ENCODE measurements at regions not wholly inside any gene's neighbourhood (a gene's known extent, or its start where the extent isn't known, plus 50 kb on each side); places are given as distances from the start of the nearest gene placed in this dataset.
"Not testable (repeated sequence)": the region's sequence is repeated elsewhere in the genome, so short reads cannot be mapped to it uniquely, and the experiment has no call there.

DNA sequence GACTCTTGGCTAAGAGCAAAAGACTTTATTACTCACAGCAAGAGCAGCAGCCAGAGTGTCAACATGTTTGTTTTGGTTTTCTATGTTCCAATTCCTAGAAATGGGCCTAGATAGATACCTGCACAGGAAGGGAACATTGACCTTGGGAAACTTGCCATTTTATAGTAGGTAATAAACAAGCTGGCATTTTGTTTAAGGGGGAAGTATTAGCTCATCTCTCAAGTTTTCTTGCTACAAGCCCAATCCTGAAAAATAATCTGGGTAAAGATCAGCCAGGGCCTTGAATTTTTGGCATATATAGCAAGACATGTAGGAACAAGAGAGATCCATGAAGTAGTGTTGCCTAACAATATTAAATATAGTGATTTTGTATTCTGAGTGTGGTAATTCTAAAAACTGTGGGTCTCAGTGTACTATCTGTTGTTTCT is 51.4 kb upstream of the RGL1 start:
- DNase-seq (ENCODE audit: low read depth) = no peak

DNA sequence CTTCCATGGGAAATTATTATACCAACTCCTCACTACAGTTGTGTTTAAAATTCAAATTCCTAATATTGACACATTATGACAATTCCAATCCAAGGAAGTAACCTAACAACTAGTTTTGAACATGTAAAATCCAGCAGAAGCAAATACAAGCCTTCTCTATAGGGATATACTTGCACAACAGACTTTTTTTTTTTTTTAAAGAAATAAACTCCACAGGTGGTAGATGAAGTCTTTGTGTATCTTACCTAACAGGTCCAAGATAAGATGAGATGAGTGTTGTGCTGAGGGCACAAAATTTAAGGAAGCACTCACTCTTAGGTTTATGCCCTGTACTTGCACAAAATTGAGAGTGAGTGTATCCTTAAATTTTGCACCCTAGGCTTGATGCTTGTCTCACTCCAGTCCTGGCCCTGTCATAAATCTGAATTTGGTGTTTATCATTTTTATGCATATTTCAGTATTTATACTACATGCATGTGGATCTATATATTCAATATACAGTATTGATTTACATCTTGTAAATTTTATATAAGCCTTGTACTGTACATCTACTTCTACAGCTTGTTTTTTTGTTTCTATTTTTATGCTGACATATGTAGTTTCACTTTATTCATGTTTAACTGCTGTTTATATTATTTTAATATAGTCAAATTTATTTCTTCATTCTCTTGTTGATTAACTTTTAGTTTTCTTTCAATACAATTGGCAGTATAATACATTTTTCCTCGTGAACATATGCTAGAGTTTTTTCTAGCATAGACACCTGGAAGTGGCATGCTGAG is 60.6 kb upstream of the RGL1 start:
- no peak for DNase-seq (ENCODE audit: low read depth)

DNA sequence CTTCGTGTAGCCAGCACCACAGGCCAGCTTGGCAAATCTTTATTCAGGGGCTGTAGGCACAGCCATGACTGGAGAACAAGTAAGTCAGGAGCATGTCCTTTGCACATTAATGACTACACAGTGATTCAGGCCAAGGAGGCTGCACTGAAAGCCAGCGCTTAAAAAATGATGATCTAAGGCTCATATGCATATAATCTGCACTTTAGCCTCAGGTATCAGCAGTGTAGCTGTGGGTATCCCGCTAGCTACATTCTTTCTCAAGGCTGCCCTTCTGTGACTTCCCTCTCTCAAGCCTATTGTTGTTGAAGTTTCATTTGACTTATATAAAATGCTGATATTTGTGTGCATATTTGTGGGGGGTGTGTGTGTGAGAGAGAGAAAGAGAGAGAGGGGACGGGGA is 62.6 kb upstream of the RGL1 start:
- DNase-seq (ENCODE audit: low read depth) = no peak

DNA sequence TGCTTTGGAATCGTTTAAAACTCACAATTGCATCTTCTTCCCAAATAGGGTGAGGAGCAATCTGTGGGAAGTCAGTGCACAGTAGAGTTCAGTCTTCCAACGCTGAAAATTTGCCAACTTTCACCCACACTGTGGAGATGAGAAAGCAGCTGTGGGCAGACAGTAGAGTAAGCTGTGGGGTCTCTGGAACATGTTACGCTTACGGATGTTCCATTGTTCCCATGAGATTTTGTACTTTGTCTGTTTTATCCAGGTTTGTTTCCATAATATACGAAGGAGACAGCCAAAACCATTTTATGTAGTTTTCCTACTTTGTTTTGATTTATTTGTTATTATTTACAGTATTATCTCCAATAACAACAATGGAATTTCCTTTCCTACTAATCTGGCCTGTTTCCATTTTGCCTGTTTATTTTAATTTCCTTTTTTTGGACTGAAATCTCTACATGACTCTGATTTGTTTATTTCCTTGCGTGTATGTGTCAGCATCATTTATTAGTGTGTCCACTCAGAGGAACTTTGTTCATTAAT is 65.1 kb upstream of the RGL1 start:
- no peak for DNase-seq (ENCODE audit: low read depth)

DNA sequence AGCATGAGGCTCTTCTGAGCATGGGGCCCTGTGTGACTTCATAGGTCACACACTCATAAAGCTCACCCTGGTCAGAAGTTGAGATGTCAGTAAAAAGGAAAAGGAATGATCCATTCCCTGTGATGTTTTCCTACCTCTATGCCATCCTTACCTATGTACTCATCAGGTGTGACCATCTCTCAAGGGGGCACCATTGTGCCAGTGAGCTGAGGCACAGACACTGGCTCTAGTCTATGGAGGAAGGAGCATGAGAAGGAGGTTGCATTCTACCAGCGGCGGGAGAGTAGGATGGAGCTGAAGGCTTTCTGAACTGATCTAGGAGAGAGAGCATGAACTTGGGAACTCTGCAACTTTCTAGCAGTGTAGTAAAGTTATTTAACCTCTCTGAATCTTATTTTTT is 65.8 kb upstream of the RGL1 start:
- no peak for DNase-seq (ENCODE audit: low read depth)

DNA sequence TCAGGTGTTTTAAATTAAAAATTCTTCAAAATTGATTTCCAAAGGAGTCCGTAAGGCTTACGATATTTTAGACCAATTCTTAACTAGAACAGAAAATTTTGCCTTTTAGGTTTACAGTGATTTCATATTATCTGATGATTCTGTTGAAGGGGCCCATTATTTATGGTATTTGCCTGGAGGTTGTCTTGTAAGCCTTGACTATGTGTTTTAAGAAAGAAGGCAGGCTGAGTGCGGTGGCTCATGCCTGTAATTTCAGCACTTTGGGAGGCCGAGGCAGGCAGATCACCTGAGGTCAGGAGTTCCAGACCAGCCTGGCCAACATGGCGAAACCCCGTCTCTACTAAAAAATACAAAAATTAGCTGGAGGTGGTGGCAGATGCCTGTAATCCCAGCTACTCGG is 67.0 kb upstream of the RGL1 start:
- DNase-seq (ENCODE audit: low read depth) = not testable (repeated sequence)

DNA sequence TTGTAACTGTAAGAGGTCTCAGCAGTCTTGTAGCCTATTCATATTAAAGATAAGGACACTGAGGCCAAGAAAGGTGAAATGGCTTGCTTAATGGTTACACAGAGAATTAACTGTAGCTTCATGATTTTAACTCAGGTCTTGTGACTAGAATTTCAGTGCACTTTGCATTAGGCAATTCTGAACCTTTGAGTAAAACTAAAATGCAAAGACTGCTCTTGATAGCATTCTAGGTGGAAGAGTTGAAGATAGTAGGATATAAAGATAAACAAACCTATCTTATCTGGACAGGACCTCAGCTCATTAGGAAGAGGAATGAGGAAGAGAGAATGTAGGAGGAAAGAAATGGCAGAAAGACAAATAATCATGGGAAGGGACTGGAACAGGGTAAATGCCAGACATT is 68.6 kb upstream of the RGL1 start:
- DNase-seq (ENCODE audit: low read depth) = no peak

DNA sequence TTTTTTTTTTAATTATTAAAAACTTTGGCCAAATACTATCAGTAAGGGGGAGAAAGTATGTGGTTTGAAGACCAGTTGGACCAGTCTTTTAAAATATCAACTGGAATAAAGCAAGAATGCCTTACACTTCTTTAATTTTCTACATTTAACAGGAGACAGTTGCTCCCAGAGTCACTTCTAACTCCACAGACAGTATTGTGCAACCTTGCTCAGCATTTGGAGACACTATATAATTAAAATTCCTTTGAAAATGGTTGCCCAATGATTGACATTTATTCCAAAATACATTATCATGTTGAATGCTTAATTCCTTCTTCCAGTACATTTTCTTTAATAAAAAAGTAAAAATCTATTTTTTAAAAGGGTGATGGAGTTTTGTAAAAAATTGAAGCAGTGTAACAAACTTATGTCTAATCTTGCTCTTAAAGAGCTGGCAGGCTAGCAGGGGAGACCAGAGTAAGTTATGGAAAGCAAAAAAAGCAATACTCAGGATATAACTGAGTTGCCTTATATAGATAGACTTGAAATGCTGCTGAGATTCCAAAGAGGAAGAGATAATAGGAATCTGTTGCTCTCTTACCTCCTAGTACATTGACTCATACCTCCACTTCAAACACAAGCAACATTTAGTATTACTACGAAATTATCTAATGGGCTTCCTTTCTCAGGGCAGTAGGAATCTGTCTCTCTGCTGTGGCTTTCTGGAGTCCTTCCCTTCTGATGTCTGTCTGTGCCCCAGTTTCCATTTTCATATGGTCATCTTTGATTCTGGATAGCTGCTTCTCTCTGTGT is 69.7 kb upstream of the RGL1 start:
- no peak for DNase-seq (ENCODE audit: low read depth)

DNA sequence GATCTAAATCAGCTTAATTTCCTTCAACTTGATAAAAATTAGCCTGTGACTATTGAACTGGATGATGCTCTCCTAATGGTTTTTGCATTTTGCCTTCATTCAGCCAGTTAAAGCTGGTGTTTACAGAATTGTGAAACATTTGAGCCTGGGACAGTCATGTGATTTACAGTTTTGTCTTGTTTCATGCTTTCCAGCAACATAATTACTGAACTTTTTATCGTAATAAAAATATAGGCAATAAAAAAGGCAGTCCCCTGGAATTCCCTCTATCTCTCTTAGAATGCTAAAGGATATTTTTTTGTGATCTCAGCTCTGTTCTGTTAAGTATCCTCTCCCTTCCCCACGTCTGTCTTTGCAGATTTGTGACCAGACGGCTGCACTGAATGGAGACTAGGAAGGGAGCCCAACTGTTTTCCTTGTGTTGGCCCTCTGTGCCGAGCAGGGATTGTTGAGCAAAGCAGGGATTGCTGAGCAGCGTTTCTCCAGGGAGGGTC is 70.3 kb upstream of the RGL1 start:
- DNase-seq (ENCODE audit: low read depth) = peak; percentile 48

DNA sequence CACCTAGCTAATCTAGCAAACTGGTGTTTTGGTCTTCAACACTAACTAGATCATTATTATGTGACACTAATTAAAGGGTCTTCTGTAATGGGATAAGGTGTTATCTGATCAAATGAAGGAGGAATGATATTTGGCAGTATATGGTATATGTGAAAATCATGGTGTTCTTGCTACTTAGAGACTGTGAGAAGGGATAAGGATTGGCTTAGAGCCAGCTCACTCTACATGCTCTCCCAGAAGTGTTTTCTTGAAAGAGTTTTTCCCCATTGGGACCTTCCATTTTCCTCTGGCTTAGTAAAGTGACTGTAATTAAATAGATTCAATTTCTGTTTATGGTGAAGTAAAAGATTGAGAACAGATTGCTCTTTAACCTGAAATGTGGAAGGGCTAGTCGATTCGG is 71.2 kb upstream of the RGL1 start:
- DNase-seq (ENCODE audit: low read depth) = no peak

DNA sequence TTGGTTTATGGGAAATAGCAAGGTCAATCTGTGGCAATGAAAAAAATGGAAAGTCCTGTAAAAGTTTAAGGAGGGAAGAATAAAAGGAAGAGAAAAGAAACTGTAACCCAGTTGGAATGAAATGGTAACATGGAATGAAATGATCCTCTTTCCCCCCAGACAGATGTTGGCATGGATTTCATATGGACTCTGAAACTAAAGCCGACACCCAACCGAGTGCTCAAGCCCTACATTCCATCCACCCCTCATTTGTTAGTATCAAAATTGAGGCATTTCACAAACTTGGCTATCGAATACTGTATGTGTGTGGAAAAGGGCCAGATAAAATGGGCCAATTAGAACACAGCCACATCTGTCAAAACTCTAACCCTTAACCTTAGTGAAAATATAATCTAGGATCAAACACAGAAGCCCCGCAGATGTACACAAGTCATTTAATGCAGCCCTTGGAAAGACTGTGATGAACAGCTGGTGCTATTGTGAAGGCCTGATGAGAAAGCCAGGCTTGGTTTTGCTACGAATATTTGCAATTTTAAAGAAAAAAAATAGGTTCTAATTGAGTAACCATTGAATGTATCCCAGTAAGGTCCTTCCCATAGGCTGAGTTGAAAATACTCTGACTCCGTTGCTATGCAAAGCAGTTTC is 72.6 kb upstream of the RGL1 start:
- DNase-seq (ENCODE audit: low read depth) = no peak

DNA sequence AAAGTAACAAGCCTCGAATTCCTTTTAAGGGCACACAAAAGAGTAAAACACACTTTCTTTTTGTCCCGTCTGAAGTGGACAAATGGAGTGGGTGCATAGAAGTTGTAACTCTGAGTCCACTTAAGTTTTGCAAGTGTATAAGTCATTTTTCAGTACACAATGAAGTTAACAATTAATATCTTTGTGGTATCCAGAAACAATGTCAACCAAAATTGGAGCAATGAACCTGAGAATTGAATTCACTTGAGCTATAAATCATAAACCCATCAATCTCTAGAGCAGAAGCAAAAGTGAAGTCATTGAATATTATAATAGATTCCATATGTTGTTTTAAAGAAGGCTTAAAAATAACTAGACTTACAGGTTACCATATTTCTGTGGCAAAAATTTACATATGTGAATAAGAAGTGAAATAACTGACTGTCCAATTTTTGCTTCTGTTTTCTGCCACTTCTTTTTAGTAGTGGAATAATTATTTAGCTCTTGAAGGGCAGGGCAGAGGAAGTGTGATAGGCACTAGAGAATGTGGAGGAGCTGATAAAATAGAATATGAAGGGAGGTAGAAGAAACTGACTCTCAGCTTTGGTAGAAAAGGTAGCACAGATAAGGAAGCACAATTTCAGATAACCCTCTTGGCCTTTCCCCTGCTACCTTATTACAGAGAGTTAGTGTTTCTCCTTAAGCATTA is 73.9 kb upstream of the RGL1 start:
- DNase-seq (ENCODE audit: low read depth) = no peak

DNA sequence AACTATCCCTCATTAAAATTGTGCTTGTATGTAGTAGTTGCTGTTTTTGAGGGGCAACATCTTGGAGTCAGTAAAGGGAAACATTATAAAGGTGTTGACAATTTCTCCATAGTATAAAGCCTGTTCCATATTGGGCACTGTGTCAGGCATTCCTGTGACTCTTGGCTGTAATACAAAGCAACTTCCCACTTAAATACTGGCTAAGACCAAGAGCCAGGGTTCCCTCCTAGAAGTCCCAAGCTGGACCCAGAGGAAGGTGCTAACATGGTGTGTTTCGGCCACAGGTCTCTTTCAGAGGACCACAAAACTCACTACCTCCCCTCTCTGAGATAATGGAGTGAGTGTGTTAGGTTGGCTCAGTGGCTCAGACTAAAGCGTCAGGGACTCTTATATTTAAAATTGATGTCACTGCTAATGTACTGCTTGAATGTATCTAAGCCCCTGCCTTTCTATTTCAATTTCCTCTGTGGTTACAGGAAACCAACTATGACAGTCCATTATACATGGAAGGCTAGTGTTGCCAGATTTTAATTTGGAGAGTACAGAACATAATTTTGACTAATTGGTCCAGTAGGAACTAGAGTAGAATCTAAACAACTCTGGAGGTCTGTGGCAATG is 74.7 kb upstream of the RGL1 start:
- DNase-seq (ENCODE audit: low read depth) = no peak

DNA sequence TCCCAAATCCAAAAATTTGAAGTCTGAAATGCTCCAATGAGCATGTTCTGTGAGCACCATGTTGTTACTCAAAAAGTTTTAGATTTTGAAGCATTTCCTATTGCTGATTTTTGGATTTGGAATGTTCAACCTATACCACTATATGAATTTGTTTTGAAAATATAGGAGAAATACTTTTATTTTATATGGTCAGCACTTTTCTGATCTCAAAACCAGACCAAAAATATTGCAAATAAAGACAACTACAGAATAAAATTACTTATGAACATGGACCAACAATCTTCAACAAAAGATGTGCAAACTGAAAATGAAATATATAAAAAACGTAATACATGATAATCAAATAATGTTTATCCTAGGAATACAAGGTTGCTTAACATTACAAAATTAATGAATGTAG is 73.7 kb upstream of the APOBEC4 start:
- no peak for DNase-seq (ENCODE audit: low read depth)

DNA sequence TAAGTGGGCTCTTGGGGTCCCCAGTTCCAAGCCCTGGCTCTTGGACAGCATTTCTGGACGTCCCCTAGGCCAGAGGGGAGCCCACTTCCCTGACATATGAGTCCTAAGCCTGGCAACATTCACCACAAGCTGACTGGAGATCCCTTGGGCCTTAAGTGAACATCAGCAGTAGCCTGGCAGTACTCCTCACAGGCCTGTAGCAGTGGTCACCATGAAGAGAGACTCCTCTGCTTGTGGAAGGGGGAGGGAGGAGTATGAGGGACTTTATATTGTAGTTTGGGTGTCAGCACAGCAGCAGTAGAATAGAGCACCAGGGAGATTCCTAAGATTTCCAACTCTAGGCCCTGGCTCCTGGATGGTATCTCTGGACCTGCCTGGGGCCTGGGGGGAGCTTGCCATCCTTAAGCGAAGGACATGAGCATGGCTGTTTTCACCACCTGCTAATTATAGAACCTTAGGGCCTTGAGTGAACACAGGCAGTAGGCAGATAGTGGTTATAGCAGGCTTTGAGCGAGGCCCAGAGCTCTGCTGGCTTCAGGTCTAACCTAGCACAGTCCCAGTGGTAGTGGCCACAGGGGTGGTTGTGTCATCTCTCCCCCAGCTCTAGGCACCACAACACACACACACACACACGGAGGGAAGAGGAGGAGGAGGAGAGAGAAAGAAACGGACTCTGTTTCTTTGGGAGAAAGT is 71.4 kb upstream of the APOBEC4 start:
- DNase-seq (ENCODE audit: low read depth) = no peak

DNA sequence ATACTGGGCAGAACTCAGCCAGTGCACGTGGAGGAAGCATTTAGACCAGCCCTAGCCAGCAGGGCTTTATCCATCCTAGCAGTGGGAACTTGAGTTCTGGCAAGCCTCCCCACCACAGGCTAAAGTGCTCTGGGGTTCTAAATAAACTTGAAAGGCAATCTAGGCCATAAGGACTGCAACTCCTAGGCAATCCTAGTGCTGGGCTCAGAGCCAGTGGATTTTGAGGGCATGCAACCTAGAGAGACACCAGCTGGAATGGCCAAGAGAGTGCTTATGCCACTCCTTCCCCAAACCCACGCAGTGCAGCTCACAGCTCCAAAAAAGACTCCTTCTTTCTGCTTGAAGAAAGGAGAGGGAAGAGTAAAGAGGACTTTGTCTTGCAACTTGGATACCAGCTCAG is 70.5 kb upstream of the APOBEC4 start:
- DNase-seq (ENCODE audit: low read depth) = no peak

DNA sequence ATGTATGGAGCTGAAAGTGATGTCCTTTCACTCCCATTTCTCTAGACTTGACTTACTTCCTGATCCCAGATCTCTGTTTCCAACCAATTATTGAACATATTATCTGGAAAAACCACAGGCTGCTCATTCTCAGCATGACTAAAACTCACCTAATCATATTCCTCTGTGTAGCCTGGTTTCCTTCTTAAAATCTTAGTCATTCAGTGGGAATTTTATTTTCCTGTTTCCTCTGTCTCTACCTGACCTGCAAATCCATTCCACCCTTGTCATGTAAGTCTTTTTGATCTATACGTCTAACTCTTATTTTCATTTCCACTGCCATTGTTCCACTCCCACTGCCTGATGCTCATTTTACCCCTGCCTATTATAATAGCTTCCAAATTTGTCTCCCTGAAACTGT is 67.9 kb upstream of the APOBEC4 start:
- no peak for DNase-seq (ENCODE audit: low read depth)

DNA sequence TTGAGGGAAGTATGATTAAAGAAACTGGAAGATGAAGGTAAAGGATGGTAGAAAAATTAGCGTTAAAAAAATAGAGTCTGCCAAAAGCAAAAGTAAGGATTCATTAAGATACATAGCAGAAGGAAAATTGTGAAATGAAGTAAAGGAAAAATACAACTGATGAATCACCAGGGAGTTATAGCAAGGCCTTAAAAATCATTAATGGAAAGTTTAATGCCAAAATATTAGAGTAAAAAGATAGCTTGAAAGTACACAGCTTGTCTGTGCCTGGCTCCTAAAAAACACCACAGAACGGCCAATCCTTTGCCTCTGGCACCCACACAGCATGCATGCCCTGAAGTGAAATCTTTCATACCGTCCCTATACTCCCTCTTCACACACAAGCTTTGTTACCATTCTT is 66.9 kb upstream of the APOBEC4 start:
- DNase-seq (ENCODE audit: low read depth) = no peak

DNA sequence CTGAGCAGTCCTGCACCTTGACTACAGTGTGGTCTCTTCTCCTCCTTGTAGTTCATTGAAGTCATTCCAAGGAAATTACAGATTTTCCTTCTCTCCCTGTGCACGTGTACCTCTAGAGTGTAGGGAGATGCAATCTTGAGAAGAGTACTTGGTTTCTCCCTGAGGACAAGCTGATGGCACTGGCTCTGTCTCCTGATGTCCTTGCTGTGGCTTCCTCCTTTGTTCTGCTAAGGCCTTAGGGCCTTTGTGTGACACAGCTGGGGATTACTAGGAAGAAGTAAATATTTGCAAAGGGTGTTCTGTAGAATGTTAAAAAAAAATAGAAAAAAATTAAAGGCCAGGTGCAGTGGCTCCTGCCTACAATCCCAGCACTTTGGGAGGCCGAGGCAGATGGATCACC is 66.2 kb upstream of the APOBEC4 start:
- DNase-seq (ENCODE audit: low read depth) = no peak

DNA sequence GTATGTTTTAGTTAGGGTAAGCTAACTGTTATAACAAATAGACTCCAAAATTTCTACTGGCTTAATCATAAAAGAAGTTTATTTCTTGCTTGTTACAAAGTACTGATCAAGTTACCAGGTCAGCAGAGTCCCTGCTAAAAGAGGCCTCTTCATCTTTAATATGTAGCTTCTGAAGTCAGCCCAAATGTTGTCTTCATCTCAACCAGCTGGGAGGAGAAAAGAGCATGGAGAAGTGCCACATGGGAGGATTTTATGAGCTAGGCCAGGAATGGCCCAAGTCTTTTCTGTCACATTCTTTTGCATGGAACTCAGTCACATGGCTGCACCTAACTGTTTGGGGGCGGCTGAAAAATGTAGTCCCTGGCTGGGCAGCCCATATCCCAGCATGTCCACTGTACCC is 63.2 kb upstream of the APOBEC4 start:
- DNase-seq (ENCODE audit: low read depth) = no peak

DNA sequence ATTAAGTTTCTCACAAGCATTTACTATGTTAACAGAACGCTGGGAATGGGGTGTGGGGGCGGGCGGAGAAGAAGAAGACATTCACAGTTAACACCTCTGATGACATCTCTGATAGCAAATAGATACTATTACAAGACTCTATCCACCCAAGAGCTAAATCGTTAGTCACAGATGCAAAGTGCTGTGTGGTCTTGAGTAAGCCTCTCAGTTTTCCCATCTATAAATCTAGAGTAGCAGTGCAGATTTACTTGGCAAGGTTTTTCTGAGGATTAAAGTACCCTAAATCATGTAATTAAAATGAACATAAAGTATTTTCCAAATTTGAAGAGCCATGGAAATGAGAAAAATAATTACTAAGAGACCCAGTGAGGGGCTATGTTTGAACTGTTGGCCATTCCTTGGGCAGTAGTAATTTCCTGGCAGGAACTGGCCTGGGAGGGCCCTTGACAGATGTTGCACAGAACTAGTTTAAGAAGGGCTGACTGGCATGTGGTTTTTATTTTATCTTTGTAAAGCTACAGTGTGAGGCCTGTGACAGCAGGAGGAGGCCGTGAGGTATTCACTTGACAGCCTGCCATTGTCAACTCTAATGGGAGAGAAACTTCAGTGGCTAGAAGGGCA is 58.7 kb upstream of the APOBEC4 start:
- peak; percentile 90 for DNase-seq (ENCODE audit: low read depth)
